ENCODE measurements at regions not wholly inside any gene's neighbourhood (a gene's known extent, or its start where the extent isn't known, plus 50 kb on each side); places are given as distances from the start of the nearest gene placed in this dataset.

GRCh38 chr12:75853626-75854025 is 177.9 kb downstream of the PHLDA1 start:
- H3K9me3 ChIP-seq (ENCODE audit: low read depth) = no peaks in the 10 kb centered on the region
- H3K36me3 ChIP-seq = no peaks in the 10 kb centered on the region
- H3K4me1 ChIP-seq (ENCODE audit: low read depth) = peaks cover 8% of the 10 kb centered on the region
- H3K27ac ChIP-seq = no peak overlapping the region
- TF ChIP-seq, protein P1, sequence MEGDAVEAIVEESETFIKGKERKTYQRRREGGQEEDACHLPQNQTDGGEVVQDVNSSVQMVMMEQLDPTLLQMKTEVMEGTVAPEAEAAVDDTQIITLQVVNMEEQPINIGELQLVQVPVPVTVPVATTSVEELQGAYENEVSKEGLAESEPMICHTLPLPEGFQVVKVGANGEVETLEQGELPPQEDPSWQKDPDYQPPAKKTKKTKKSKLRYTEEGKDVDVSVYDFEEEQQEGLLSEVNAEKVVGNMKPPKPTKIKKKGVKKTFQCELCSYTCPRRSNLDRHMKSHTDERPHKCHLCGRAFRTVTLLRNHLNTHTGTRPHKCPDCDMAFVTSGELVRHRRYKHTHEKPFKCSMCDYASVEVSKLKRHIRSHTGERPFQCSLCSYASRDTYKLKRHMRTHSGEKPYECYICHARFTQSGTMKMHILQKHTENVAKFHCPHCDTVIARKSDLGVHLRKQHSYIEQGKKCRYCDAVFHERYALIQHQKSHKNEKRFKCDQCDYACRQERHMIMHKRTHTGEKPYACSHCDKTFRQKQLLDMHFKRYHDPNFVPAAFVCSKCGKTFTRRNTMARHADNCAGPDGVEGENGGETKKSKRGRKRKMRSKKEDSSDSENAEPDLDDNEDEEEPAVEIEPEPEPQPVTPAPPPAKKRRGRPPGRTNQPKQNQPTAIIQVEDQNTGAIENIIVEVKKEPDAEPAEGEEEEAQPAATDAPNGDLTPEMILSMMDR (IDR thresholded peaks at IDR 0.05; ENCODE audit: low read depth, low read length) = no peak
- no peak for DNase-seq (ENCODE audit: low read depth in 1 of 2, low spot score in 1 of 2)
- no peaks in the 10 kb centered on the region for H3K27me3 ChIP-seq
- no peak overlapping the region for H3K4me3 ChIP-seq

DNA sequence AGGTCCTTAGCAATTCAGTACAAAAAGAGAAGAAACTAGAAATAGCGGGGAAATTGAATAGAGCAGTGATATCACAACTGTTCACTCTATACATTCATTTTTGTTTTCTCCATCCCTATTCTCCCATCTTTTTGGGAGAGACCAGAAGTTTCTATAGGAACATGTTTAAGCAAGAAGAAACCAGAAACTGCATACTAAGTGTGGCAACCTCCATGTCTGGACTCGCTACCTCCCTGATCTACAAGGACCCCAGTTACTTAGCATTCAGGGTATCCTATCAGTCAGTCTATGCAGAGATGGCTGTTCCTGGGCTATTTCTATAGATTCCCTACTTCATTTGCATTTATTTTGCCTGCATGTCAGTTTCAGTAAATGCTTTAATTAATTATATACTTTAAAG is 178.6 kb downstream of the PHLDA1 start:
- TF ChIP-seq, protein P1 (IDR thresholded peaks at IDR 0.05; ENCODE audit: low read depth, low read length) = no peak
- Histone ChIP-seq H3K27ac (no peak overlapping the region), H3K27me3 (no peaks in the 10 kb centered on the region), H3K9me3 (ENCODE audit: low read depth) (no peaks in the 10 kb centered on the region), H3K36me3 (no peaks in the 10 kb centered on the region), H3K4me3 (no peak overlapping the region), H3K4me1 (ENCODE audit: low read depth) (peaks cover 8% of the 10 kb centered on the region)
- DNase-seq (ENCODE audit: low read depth in 1 of 2, low spot score in 1 of 2) = no peak

DNA sequence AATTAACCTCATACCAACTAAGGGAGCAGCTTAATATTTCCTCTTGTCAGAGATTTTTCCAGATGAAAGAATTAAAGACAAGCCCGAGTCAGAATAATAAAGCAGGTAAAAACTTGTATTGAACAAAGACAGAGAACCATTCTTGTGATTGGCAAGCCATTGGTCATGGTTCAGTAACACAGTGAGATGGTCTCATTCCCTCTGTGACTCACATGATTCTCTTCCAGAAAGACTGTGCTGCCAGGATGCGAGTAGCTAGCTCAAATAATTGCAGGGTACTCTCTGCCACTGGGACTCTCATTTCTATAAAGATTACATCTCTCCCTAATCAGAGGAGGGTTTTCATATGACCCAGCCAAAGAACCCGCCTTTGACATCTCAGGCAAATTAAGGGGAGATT is 179.4 kb downstream of the PHLDA1 start:
- TF ChIP-seq, protein P1 (IDR thresholded peaks at IDR 0.05; ENCODE audit: low read depth, low read length) = no peak
- Histone ChIP-seq H3K27ac (no peak overlapping the region), H3K27me3 (no peaks in the 10 kb centered on the region), H3K9me3 (ENCODE audit: low read depth) (no peaks in the 10 kb centered on the region), H3K4me3 (no peak overlapping the region), H3K36me3 (no peaks in the 10 kb centered on the region), H3K4me1 (ENCODE audit: low read depth) (peaks cover 8% of the 10 kb centered on the region)
- no peak for DNase-seq (ENCODE audit: low read depth in 1 of 2, low spot score in 1 of 2)

DNA sequence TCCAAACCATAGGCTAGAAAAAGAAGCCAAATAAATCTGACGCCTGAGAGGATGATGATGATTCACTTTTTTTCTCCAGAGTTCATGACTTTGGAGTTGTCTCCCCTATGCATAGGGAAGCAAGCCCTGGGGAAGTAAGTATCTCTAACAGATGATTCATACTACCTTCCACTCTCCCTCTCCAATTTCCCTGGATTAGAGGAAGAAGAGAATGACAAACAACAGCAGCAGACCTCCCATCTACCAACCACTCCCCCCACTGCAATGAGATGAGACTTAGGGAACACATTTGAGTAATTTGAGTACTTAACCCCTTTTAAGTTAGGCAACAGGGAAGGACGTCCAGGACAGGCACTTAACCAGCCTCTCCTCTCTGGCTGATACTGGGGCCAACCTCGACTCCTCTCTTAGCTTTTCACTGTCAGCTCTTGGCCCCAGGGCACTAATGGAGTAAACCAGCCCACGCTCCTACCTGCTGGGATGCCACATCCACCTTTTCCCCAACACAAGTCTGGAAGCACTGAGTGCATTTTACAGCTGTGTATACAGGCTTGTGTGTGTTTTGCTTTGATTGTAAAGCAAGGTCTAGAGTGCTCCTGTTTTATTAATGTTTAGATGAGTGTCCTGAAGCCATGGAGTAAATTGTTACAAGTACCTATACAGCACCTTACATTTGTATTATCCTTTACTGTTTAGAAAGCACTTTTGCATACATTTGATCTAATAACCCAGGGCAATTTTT is 180.7 kb downstream of the PHLDA1 start:
- TF ChIP-seq, protein P1 (IDR thresholded peaks at IDR 0.05; ENCODE audit: low read depth, low read length) = no peak
- peaks cover 8% of the 10 kb centered on the region for H3K4me1 ChIP-seq (ENCODE audit: low read depth)
- H3K27ac ChIP-seq = no peak overlapping the region
- no peaks in the 10 kb centered on the region for H3K36me3 ChIP-seq
- DNase-seq (ENCODE audit: low read depth in 1 of 2, low spot score in 1 of 2) = peak in 1 of 2 donors; percentile 43
- no peak overlapping the region for H3K4me3 ChIP-seq
- H3K9me3 ChIP-seq (ENCODE audit: low read depth) = no peaks in the 10 kb centered on the region
- no peaks in the 10 kb centered on the region for H3K27me3 ChIP-seq

GRCh38 chr12:75848961-75849360 is 182.6 kb downstream of the PHLDA1 start:
- H3K27me3 ChIP-seq = no peaks in the 10 kb centered on the region
- H3K9me3 ChIP-seq (ENCODE audit: low read depth) = no peaks in the 10 kb centered on the region
- no peaks in the 10 kb centered on the region for H3K36me3 ChIP-seq
- no peak overlapping the region for H3K4me3 ChIP-seq
- no peak overlapping the region for H3K27ac ChIP-seq
- TF ChIP-seq, protein P1 (IDR thresholded peaks at IDR 0.05; ENCODE audit: low read depth, low read length) = no peak
- peaks cover 8% of the 10 kb centered on the region for H3K4me1 ChIP-seq (ENCODE audit: low read depth)
- no peak for DNase-seq (ENCODE audit: low read depth in 1 of 2, low spot score in 1 of 2)
